RWPE2 (cell line): ENCODE measurements at regions not wholly inside any gene's neighbourhood (a gene's known extent, or its start where the extent isn't known, plus 50 kb on each side); places are given as distances from the start of the nearest gene placed in this dataset.

Experiments used
- ATAC-seq: fragments of 200-7000 bp; cut with Tn5 transposase; 3 replicates; pipeline ENCODE4 v1.9.1; 2021; ENCODE audit warnings: low read depth
- DNase-seq: peaks from one replicate; pipeline ENCODE4 v3.0.0-alpha.2; 2020; ENCODE audit warnings: low spot score
- H3K27ac ChIP-seq: fragments of 450-650 bp; 2 replicates; pipeline ENCODE4 v1.5.1; 2017; ENCODE audit warnings: mild to moderate bottlenecking; ENCODE audit not compliant: poor library complexity, severe bottlenecking
- H3K27me3 ChIP-seq: fragments of 250-450 bp; sonication (Bioruptor Pico); 2 replicates; pipeline ENCODE4 v1.5.1; 2021; ENCODE audit warnings: mild to moderate bottlenecking, moderate library complexity; ENCODE audit not compliant: insufficient read depth, poor library complexity, severe bottlenecking
- H3K36me3 ChIP-seq: fragments of 250-450 bp; sonication (Bioruptor Pico); 2 replicates; pipeline ENCODE4 v1.5.1; 2020; ENCODE audit warnings: low read depth, mild to moderate bottlenecking, moderate library complexity
- H3K4me1 ChIP-seq: fragments of 250-450 bp; sonication (Bioruptor Pico); 2 replicates; pipeline ENCODE4 v1.5.1; 2021; ENCODE audit warnings: mild to moderate bottlenecking, moderate library complexity; ENCODE audit not compliant: insufficient read depth, poor library complexity, severe bottlenecking
- H3K4me3 ChIP-seq: fragments of 250-450 bp; sonication (Bioruptor Pico); 2 replicates; pipeline ENCODE4 v1.5.1; 2021; ENCODE audit warnings: mild to moderate bottlenecking, moderate library complexity; ENCODE audit not compliant: severe bottlenecking
- H3K9me3 ChIP-seq: fragments of 250-450 bp; sonication (Bioruptor Pico); 2 replicates; pipeline ENCODE4 v1.5.1; 2021; ENCODE audit warnings: mild to moderate bottlenecking, moderate library complexity; ENCODE audit not compliant: severe bottlenecking
- CTCF ChIP-seq: fragments of 450-650 bp; IDR thresholded peaks from one replicate; pipeline ENCODE4 v1.5.1; 2017; ENCODE audit warnings: mild to moderate bottlenecking, moderate library complexity; ENCODE audit not compliant: poor library complexity, severe bottlenecking

GRCh38 chr6:84457276-84457675 is 229.8 kb upstream of the CEP162 start:
- no peaks in the 10 kb centered on the region for H3K9me3 ChIP-seq
- H3K27me3 ChIP-seq, result no peaks in the 10 kb centered on the region
- no peak overlapping the region for H3K27ac ChIP-seq
- H3K36me3 ChIP-seq, result no peaks in the 10 kb centered on the region
- no peaks in the 10 kb centered on the region for H3K4me1 ChIP-seq
- ATAC-seq (no peak), DNase-seq (no peak)
- TF ChIP-seq CTCF, result no peak
- H3K4me3 ChIP-seq, result no peak overlapping the region

- no peak overlapping the region for H3K4me3 ChIP-seq
- no peaks in the 10 kb centered on the region for H3K36me3 ChIP-seq
- H3K4me1 ChIP-seq, result no peaks in the 10 kb centered on the region
- DNase-seq, result no peak
- no peaks in the 10 kb centered on the region for H3K9me3 ChIP-seq
- TF ChIP-seq CTCF, result no peak
- ATAC-seq, result no peak
- no peak overlapping the region for H3K27ac ChIP-seq
- H3K27me3 ChIP-seq, result no peaks in the 10 kb centered on the region
These were observed 229.4 kb upstream of the CEP162 start for GRCh38 chr6:84456803-84457202.

- no peak for ATAC-seq
These were observed 228.1 kb upstream of the CEP162 start for GRCh38 chr6:84455511-84456029.

GRCh38 chr6:84453499-84453898 is 226.1 kb upstream of the CEP162 start:
- Histone ChIP-seq H3K36me3 (no peaks in the 10 kb centered on the region), H3K9me3 (no peaks in the 10 kb centered on the region), H3K27ac (no peak overlapping the region), H3K27me3 (no peaks in the 10 kb centered on the region), H3K4me3 (no peak overlapping the region), H3K4me1 (no peaks in the 10 kb centered on the region)
- TF ChIP-seq CTCF, result no peak
- no peak for ATAC-seq
- no peak for DNase-seq

More at GRCh38 chr6:84455511-84456029, 228.1 kb upstream of the CEP162 start:
- no peaks in the 10 kb centered on the region for H3K9me3 ChIP-seq
- H3K4me3 ChIP-seq, result no peak overlapping the region
- H3K27me3 ChIP-seq, result no peaks in the 10 kb centered on the region
- no peak overlapping the region for H3K27ac ChIP-seq
- H3K36me3 ChIP-seq, result no peaks in the 10 kb centered on the region
- no peaks in the 10 kb centered on the region for H3K4me1 ChIP-seq
- DNase-seq, result no peak
- no peak for TF ChIP-seq CTCF

GRCh38 chr6:84450018-84450417 is 222.6 kb upstream of the CEP162 start:
- no peak for TF ChIP-seq CTCF
- Histone ChIP-seq H3K36me3 (no peaks in the 10 kb centered on the region), H3K27ac (no peak overlapping the region)

More at GRCh38 chr6:84450018-84450417, 222.6 kb upstream of the CEP162 start:
- H3K4me3 ChIP-seq, result no peak overlapping the region
- ATAC-seq, result no peak
- no peaks in the 10 kb centered on the region for H3K4me1 ChIP-seq
- H3K9me3 ChIP-seq, result no peaks in the 10 kb centered on the region
- DNase-seq, result no peak
- H3K27me3 ChIP-seq, result no peaks in the 10 kb centered on the region
